ENCODE measurements at regions not wholly inside any gene's neighbourhood (a gene's known extent, or its start where the extent isn't known, plus 50 kb on each side); places are given as distances from the start of the nearest gene placed in this dataset.

DNA sequence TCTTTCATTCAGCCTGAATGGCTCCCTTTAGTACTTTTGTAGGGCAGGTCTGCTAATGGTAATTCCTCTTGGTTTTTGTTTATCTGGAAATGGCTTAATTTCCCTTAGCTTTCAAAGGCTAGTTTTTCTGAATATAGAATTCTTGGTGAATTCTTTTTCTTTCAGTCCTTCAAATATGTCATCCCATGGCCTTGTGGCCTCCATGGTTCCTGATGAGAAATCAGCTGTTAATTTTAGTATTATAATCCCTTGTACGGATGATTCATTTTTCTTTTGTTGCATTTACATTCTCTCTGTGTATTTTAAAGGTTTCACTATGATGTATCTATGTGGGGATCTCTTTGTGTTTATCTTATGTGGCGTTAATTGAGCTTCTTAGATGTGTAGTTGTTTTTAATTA is 179.6 kb upstream of the ARG1 start:
- H4K91ac ChIP-seq (replicated peaks; ENCODE audit: insufficient read length, low read length) = no peak overlapping the region
- no peaks in the 10 kb centered on the region for H3K4me1 ChIP-seq (replicated peaks in 1 of 4; ENCODE audit: control insufficient read depth in 3 of 4, insufficient read depth in 4 of 4, low read length in 3 of 4)
- H3K23me2 ChIP-seq (ENCODE audit: low read depth, low read length) = no peaks in the 10 kb centered on the region
- no peak overlapping the region for H2BK15ac ChIP-seq (ENCODE audit: low read length)
- no peak overlapping the region for H2BK120ac ChIP-seq (replicated peaks; ENCODE audit: low read depth, low read length)
- H3K18ac ChIP-seq (ENCODE audit: extremely low read depth, low read length) = no peak overlapping the region
- CTCF ChIA-PET (ENCODE audit: partially characterized antibody) = no interaction called here
- H3K14ac ChIP-seq (ENCODE audit: insufficient read length) = no peak overlapping the region
- H2BK5ac ChIP-seq (ENCODE audit: low read depth, low read length) = no peak overlapping the region
- no peaks in the 10 kb centered on the region for H3K9me3 ChIP-seq (ENCODE audit: insufficient read depth in 2 of 2, low read depth in 1 of 2, low read length in 1 of 2)
- H2BK20ac ChIP-seq (ENCODE audit: low read length) = no peak overlapping the region
- no peak for DNase-seq (ENCODE audit: low read depth in 1 of 2, low spot score in 2 of 2)
- H3K9ac ChIP-seq (replicated peaks in 1 of 4; ENCODE audit: extremely low read depth in 1 of 4, low read depth in 3 of 4, low read length in 3 of 4) = no peak overlapping the region
- H2BK12ac ChIP-seq (ENCODE audit: low read depth, low read length) = no peak overlapping the region
- FAIRE-seq = no peak
- no peak overlapping the region for H4K5ac ChIP-seq (ENCODE audit: insufficient read length, low read depth, low read length)
- H3K4me3 ChIP-seq (ENCODE audit: extremely low read depth in 1 of 4, insufficient read depth in 2 of 4, low read depth in 3 of 4, low read length in 4 of 4) = no peak overlapping the region
- H3K27ac ChIP-seq (ENCODE audit: low read depth, low read length) = no peak overlapping the region
- no peak overlapping the region for H2AFZ ChIP-seq (ENCODE audit: low read length)
- WGBS, 2 experiments (ENCODE audit: extremely low coverage in 1 of 2, insufficient coverage in 1 of 2, insufficient read length in 1 of 2, insufficient replicate concordance in 2 of 2, low coverage in 1 of 2, low lambda C conversion rate in 2 of 2, missing lambda C conversion rate in 1 of 2) = 93% methylated on average over 2 of the region's 2 CpGs; no CpG with 5 or more reads in 1 of the 2 experiments
- H3K36me3 ChIP-seq (ENCODE audit: control insufficient read depth in 2 of 4, insufficient read depth in 4 of 4, low read length in 3 of 4) = no peaks in the 10 kb centered on the region
- no peak overlapping the region for H4K8ac ChIP-seq (ENCODE audit: extremely low read depth, insufficient read depth, low read length)
- H3K23ac ChIP-seq (ENCODE audit: insufficient read length) = no peak overlapping the region
- H4K20me1 ChIP-seq (replicated peaks in 1 of 2; ENCODE audit: control insufficient read depth in 1 of 2, insufficient read depth in 2 of 2, low read length in 2 of 2) = no peaks in the 10 kb centered on the region
- no peak overlapping the region for H2AK5ac ChIP-seq (ENCODE audit: low read depth, low read length)
- no peak overlapping the region for H3K4me2 ChIP-seq (ENCODE audit: insufficient read depth in 1 of 2, low read depth in 2 of 2, low read length in 2 of 2)
- H3K79me1 ChIP-seq (ENCODE audit: low read depth, low read length) = no peaks in the 10 kb centered on the region
- POLR2A ChIA-PET (ENCODE audit: partially characterized antibody) = no interaction called here
- no peak overlapping the region for H3K4ac ChIP-seq (replicated peaks; ENCODE audit: insufficient read length, low read depth, low read length)
- no peak overlapping the region for H3K56ac ChIP-seq (replicated peaks; ENCODE audit: insufficient read length, low read depth, low read length)
- no peaks in the 10 kb centered on the region; a peak in 1 of 7 replicates for H3K27me3 ChIP-seq (replicated peaks in 1 of 4; ENCODE audit: control insufficient read depth in 3 of 4, extremely low read depth in 1 of 4, insufficient read depth in 3 of 4, low read length in 3 of 4)
- no peaks in the 10 kb centered on the region for H3K79me2 ChIP-seq (ENCODE audit: control insufficient read depth in 1 of 2, insufficient read depth in 2 of 2, low read length in 2 of 2)
- TF ChIP-seq RBBP5 (IDR thresholded peaks at IDR 0.05; ENCODE audit: borderline replicate concordance, low read depth, low read length) (no peak), CBX8 (IDR thresholded peaks at IDR 0.05; ENCODE audit: borderline replicate concordance, low read depth, low read length) (no peak), EP300 (IDR thresholded peaks at IDR 0.05; ENCODE audit: borderline replicate concordance in 1 of 2, low read depth in 2 of 2, low read length in 2 of 2) (no peak), RNF2 (IDR thresholded peaks at IDR 0.05; ENCODE audit: borderline replicate concordance, low read depth, low read length, missing control alignments, poor library complexity, severe bottlenecking) (no peak), SAP30 (IDR thresholded peaks at IDR 0.05; ENCODE audit: insufficient read depth, insufficient replicate concordance, low read length) (no peak), ZNF274 (IDR thresholded peaks at IDR 0.05; ENCODE audit: borderline replicate concordance, extremely low read depth, low read length) (no peak), PHF8 (conservative IDR thresholded peaks at IDR 0.05; ENCODE audit: low read depth, low read length) (no peak), CREB1 (IDR thresholded peaks at IDR 0.05) (no peak), TAF1 (IDR thresholded peaks at IDR 0.05; ENCODE audit: low read depth, low read length) (no peak)
- TF ChIP-seq, protein P1, sequence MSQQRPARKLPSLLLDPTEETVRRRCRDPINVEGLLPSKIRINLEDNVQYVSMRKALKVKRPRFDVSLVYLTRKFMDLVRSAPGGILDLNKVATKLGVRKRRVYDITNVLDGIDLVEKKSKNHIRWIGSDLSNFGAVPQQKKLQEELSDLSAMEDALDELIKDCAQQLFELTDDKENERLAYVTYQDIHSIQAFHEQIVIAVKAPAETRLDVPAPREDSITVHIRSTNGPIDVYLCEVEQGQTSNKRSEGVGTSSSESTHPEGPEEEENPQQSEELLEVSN (IDR thresholded peaks at IDR 0.05) = no peak
- TF ChIP-seq, protein P2, sequence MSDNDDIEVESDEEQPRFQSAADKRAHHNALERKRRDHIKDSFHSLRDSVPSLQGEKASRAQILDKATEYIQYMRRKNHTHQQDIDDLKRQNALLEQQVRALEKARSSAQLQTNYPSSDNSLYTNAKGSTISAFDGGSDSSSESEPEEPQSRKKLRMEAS (IDR thresholded peaks at IDR 0.05) = no peak
